SK-N-SH (cell line): ENCODE measurements at regions not wholly inside any gene's neighbourhood (a gene's known extent, or its start where the extent isn't known, plus 50 kb on each side); places are given as distances from the start of the nearest gene placed in this dataset.

ENCODE experiments used
- EZH2phosphoT487 ChIP-seq: fragments of 200-600 bp; sonication (generic); IDR thresholded peaks from 2 replicates; pipeline ENCODE4 v1.6.1; 2017; ENCODE audit warnings: low read depth, mixed run types, mild to moderate bottlenecking, antibody characterized with exemption, moderate library complexity, borderline replicate concordance
- FOXM1 ChIP-seq: IDR thresholded peaks from 2 replicates; pipeline ENCODE4 v1.4.0; 2012; ENCODE audit warnings: low read depth, mild to moderate bottlenecking
- GABPA ChIP-seq: IDR thresholded peaks from 2 replicates; pipeline ENCODE4 v1.4.0; 2012; ENCODE audit warnings: low read depth, mild to moderate bottlenecking
- POLR2AphosphoS5 ChIP-seq: IDR thresholded peaks from 2 replicates; pipeline ENCODE4 v1.6.1; 2012; ENCODE audit warnings: low read depth, low read length
- RAD21 ChIP-seq: IDR thresholded peaks from 2 replicates; pipeline ENCODE4 v1.6.1; 2012; ENCODE audit warnings: mild to moderate bottlenecking, low read length
- RCOR1 ChIP-seq: fragments of 150-350 bp; IDR thresholded peaks from 2 replicates; pipeline ENCODE4 v1.6.1; 2017; ENCODE audit warnings: antibody characterized with exemption, low read length
- REST ChIP-seq: IDR thresholded peaks from 2 replicates; pipeline ENCODE4 v1.6.1; 2012; ENCODE audit warnings: mild to moderate bottlenecking, low read depth, low read length, moderate library complexity
- SMC3 ChIP-seq: IDR thresholded peaks from 2 replicates; pipeline ENCODE4 v1.6.1; 2012; ENCODE audit warnings: low read depth, low read length, improper control_type of control experiment
- TEAD4 ChIP-seq: IDR thresholded peaks from 2 replicates; pipeline ENCODE4 v1.4.0; 2012; ENCODE audit warnings: mild to moderate bottlenecking, borderline replicate concordance; ENCODE audit not compliant: insufficient read depth
- USF1 ChIP-seq: IDR thresholded peaks from 2 replicates; pipeline ENCODE4 v1.4.0; 2012; ENCODE audit warnings: low read depth, borderline replicate concordance
- USF2 ChIP-seq: fragments of 150-350 bp; IDR thresholded peaks from 2 replicates; pipeline ENCODE4 v1.6.1; 2017; ENCODE audit warnings: antibody characterized with exemption, low read length, low read depth, borderline replicate concordance
- TF ChIP-seq, protein P1 (sequence below): fragments of 200-600 bp; sonication (generic); IDR thresholded peaks from 2 replicates; pipeline ENCODE4 v1.6.1; 2017; ENCODE audit warnings: antibody characterized with exemption, mild to moderate bottlenecking, moderate library complexity

GRCh38 chr2:82215212-82215611 lies 1910.7 kb upstream of the LRRTM1 start:
- TF ChIP-seq, protein P1, sequence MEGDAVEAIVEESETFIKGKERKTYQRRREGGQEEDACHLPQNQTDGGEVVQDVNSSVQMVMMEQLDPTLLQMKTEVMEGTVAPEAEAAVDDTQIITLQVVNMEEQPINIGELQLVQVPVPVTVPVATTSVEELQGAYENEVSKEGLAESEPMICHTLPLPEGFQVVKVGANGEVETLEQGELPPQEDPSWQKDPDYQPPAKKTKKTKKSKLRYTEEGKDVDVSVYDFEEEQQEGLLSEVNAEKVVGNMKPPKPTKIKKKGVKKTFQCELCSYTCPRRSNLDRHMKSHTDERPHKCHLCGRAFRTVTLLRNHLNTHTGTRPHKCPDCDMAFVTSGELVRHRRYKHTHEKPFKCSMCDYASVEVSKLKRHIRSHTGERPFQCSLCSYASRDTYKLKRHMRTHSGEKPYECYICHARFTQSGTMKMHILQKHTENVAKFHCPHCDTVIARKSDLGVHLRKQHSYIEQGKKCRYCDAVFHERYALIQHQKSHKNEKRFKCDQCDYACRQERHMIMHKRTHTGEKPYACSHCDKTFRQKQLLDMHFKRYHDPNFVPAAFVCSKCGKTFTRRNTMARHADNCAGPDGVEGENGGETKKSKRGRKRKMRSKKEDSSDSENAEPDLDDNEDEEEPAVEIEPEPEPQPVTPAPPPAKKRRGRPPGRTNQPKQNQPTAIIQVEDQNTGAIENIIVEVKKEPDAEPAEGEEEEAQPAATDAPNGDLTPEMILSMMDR, result no peak
- TF ChIP-seq RCOR1 (no peak), SMC3 (no peak), TEAD4 (no peak), POLR2AphosphoS5 (no peak), GABPA (no peak), REST (no peak), USF2 (no peak), RAD21 (no peak), USF1 (no peak), EZH2phosphoT487 (no peak), FOXM1 (no peak)
